GM20431 (cell line): ENCODE measurements at regions not wholly inside any gene's neighbourhood (a gene's known extent, or its start where the extent isn't known, plus 50 kb on each side); places are given as distances from the start of the nearest gene placed in this dataset.
"Not testable (repeated sequence)": the region's sequence is repeated elsewhere in the genome, so short reads cannot be mapped to it uniquely, and the experiment has no call there.

ENCODE experiments used
- in situ Hi-C: fragments of 300-500 bp; cut with MseI, MboI; formaldehyde crosslinking; loops from one replicate; pipeline ENCODE4 v1.15.0; 2020; ENCODE audit warnings: low sequenced_read_pairs; ENCODE audit not compliant: unreplicated experiment

DNA sequence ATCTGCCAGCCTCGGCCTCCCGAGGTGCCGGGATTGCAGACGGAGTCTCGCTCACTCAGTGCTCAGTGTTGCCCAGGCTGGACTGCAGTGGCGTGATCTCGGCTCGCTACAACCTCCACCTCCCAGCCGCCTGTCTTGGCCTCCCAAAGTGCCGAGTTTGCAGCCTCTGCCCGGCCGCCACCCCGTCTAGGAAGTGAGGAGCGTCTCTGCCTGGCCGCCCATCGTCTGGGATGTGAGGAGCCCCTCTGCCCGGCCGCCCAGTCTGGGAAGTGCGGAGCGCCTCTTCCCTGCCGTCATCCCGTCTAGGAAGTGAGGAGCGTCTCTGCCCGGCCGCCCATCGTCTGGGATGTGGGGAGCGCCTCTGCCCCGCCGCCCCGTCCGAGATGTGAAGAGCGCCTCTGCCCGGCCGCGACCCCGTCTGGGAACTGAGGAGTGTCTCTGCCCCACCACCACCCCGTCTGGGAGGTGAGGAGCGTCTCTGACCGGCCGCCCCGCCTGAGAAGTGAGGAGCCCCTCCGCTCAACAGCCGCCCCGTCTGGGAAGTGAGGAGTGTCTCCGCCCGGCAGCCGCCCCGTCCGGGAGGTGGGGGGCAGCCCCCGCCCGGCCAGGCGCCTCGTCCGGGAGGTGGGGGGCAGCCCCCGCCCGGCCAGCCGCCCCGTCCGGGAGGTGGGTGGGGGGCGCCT is 180.4 kb upstream of the ZNF184 start:
- in situ Hi-C loops, result not testable (repeated sequence)

DNA sequence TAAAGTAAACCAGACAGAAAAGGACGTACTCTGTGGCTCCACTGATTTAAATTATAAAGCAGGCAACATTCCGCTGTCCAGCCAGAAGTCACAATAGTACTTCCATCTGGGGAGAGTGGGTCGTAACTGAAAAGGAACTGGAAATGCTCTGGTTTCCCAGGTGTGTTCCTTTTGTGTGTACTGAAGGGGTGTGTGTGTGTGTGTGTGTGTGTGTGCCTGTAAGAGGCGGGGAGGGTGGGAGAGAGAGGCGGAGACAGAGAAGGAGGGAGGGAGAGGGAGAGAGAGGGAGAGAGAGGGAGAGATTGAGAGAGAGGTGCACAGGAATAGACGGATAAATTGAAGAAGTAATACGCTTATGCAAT is 178.4 kb upstream of the ZNF184 start:
- in situ Hi-C loops, result no loop called here

DNA sequence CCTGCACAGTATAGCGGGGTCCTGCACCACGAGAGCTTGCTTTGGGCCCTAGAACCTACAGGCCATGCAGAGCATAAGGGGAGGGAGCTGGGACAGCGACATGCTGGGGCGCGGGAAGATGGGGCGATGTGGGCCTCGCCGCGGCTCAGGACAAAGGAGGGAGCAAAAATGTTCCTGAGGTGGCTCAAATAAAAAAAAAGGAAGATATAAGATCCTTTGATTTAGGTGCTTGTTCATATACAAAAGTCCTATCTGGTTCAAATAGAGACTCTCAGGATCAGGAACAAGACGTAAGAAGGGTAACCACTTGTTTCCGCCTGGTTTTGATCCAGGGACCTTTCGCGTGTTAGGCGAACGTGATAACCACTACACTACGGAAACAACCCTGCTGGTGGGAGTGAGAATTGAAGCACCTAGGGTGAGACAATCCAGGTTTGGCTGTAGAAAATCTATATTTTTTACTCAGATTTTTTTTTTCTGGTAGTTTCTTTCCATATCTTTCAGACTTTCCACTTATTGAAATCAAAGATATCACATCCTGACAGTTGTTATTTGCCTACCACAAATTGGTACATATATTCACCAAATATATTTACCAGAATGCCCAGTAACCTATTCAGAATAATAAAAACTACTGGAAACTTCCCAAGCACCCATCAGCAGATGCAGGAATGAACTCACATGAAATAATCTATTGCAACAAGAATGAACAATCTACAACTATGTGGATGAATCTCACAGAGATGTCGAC is 177.9 kb upstream of the ZNF184 start:
- in situ Hi-C loops, result no loop called here

DNA sequence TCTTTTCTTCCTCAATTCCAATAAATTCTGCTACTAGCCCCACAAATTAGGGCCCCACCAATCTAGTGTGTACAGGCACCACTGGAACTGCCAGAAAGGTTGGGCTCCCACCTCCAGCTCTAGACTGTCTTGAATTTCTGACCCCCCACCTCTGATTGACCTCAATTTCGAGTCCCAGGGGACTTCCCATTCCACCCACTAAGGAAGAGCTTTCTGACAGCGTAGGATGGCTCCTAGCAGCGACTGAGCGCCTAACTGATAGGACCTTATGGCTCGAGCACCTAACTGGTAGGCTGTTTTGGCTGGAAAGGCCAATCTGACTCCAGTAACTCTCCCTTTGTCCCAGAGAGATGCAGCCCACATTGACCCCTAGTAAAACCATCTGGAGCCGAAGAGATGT is 171.6 kb upstream of the ZNF184 start:
- in situ Hi-C loops, result no loop called here

DNA sequence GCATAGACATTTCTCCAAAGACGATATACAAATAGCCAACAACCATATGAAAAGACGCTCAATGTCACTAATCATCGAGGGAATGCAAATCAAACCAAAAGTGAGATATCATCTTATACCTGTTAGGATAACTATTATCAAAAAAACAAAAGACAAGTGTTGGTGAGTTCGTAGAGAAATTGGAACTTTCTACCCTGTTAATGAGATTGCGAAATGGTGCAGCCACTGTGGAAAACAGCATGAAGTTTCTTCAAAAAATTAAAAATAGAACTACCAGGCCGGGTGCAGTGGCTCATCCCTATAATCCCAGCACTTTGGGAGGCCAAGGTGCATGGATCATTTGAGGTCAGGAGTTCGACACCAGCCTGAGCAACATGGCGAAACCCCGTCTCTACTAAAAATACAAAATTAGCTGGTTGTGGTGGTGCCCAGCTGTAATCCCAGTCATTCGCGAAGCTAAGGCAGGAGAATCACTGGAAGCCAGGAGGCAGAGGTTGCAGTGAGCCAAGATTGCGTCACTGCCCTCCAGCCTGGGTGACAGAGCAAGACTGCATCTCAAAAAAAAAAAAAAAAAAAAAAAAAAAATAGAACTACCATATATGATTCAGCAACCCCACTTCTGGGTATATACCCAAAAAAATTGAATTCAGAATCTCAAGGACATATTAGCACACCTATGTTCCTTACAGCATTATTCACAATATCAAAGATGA is 170.0 kb upstream of the ZNF184 start:
- in situ Hi-C loops, result no loop called here

DNA sequence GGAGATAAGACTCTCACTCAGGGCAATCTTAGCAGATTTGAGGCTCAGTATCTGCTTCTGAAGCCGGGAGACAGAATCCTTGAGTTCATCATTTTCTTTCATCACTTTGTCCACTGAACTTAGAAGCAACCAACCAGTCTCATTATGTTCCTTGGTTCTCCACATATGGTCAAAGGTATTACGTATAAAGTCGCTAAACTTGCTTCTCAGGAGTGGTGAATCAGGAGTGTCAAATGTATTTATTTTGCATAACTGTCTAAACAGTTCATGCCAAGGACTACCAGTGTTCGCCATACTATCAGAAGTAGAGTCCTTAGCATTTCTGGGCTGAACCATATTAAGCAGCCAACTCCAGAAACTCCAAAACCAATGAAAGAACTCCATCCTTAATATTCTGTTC is 163.0 kb upstream of the ZNF184 start:
- in situ Hi-C loops, result not testable (repeated sequence)

DNA sequence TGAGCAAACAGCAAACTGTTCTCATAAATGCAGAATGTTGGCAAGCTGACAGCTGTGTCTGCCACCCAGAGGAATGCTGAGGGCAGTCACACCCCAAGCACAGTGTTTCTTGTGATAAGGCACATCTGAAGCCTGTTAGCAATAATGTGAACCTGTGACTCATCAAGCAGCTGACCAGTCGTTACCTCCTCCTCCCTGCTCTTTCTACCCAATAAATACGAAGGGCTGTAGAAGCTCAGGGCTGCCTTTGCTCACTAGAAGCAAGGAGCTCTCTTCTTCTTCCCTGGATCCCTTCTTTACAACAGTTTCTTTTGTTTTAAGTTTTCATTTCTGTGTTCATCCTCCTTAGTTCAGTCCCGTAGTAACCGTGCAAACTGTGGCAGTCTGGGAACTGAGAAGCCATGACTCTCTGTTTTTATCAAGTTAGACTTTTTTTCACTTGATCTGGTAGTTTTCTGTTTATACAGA is 160.3 kb upstream of the ZNF184 start:
- in situ Hi-C loops, result not testable (repeated sequence)

DNA sequence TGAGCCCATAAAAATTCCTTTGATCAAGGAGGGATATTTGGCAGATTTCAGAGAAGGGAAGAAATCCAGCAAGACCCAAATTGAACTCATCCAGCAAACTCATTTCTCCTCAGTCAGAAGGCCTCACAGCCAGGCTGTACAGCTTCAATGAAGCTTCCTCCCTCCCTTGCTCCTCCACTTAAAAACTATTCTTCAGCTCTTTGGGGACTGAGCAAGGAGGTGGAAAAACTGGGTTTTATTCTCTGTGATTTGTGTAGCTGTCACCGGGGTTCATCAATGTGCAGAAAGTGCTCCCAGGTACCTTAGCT is 158.7 kb upstream of the ZNF184 start:
- in situ Hi-C loops, result no loop called here

DNA sequence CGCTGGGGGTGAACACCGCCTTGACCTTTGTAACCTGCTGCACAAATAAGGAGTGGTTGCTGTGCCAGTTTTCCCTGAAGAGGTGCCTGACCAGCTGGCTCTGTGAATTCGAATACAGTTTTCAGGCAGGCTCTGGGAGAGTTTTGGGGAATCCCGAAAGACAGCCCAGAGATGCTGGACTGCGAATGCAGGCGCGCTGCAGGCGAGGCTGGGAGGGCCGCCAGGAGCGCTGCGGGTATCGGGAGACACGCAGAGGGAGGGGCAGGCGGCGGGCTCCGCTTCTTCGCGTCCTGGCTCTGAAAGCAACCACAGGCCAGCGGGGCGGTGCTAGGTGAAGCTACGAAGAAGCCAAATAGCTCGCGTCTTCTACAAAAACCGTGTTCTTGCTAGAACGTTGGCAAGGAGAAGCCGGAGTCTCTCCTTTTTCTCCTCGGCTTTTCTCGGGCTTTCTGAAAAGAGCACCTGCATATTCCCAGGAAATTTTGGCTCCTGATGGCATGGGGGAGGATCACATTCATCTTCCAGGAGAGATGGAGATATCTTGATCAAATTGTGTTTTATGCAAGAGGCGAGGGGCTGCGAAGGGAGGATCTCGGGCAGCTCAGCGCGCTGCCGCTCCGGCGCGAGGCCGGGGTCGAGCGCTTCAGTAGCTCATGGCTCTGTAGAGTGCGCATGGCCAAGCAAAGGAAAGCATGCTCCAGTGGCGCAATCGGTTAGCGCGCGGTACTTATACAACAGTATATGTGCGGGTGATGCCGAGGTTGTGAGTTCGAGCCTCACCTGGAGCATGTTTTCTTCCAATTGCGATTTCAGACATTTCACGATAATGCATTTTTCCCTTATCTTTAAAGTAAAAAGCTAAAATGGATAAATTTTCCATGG is 158.1 kb upstream of the ZNF184 start:
- in situ Hi-C loops, result no loop called here

DNA sequence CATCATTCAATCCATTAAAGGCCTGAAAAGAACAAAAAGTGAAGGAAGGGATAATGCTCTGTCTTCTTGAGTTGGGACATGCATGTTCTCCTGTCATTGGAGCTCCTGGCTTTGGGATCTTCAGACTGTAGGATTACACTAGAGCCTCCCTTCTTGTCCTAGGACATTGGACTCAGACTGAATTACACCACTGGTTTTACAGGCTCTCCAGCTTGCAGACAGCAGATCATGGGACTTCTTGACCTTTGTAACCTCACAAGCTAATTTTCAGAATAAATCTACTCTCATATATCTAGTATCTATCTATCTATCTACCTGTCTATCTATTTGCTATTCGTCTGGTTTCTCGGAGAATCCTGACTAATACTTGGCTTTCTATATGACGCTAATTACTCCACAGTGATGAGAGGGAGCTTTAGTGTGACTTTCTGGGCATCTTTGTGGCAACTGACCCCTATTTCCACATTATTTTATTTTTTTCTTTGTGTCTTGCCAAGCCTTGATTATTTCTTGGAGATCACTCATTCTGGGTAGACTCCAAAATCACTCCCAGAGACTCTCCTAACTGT is 151.9 kb upstream of the ZNF184 start:
- in situ Hi-C loops, result no loop called here

DNA sequence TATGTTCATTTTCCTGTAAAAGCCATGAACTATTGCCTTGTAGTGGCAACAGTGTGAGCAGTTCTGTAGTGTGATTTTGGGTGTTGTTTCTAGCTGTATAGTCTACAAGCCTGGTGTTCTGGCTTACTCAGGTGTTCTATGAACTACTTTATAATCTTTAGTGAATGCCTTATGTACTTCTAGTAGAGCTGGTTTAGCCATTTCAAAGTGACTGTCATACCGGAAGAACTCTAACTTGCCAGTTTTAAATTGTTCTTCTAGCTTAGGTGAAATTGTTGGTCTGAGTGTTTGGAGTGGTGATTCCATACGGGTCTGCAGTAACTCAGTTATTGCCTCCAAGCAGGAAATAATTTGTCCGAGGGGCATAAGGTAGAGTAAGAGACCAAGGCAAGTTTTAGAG is 150.2 kb upstream of the ZNF184 start:
- in situ Hi-C loops, result no loop called here

DNA sequence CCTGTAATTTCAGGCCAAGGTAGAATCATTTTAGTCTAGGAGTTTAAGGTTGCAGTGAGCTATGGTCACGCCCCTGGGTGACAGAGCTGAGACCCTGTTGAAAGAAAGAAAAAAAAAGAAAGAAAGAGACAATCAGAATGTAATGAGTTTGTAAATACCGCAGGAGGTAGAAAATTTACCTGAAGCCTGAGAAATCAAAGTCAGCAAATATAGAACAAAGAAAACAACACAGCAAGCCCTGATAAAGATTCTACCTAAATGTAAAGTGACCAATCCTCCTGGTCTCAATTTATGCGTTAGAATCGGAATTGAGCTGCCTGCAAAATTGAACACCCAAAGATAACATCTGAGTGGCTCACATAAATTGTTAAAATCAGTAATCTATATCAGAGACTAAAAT is 146.5 kb upstream of the ZNF184 start:
- in situ Hi-C loops, result no loop called here

DNA sequence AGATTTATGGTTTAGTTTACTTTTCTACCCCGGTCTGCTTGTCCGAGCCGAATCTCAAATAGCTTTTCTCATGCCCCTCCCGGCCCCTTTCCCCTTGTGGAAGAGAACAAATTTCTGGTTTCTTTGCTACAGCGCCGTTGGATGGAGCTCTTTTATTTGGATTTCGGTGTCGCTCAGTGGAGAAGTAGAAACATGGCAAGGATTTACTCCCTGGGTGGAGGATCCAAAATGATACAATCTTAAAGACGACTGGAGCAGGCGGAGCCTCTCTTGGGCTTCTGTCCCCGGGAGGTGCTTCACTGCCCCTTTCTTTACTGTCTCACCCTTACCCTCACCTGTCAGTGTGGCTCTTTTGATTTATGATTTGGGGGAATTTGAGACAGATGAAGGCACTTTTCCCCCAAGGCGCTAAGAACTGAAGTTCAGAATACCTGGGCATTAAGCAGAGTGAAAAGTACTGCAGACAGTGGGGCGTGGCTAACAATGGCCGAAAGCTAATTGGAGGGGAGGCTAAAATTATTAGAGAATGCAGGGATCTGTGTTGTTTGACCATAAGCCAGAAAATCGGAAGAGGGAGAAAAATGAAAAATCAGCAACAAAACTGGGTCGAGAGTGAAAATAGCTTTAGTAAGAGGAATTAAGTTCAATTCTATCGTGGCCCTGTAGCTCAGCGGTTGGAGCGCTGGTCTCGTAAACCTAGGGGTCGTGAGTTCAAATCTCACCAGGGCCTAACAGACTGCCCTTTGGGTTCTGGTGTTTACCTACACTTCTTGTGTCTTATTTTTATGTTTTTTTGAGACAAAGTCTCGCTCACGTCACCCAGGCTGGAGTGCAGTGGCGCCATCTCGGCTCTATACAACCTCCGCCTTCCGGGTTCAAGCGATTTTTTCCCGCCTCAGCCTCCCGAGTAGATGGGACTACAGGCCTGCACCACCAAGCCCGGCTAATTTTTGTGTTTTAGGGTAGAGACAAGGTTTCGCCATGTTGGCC is 145.1 kb upstream of the ZNF184 start:
- in situ Hi-C loops, result no loop called here

DNA sequence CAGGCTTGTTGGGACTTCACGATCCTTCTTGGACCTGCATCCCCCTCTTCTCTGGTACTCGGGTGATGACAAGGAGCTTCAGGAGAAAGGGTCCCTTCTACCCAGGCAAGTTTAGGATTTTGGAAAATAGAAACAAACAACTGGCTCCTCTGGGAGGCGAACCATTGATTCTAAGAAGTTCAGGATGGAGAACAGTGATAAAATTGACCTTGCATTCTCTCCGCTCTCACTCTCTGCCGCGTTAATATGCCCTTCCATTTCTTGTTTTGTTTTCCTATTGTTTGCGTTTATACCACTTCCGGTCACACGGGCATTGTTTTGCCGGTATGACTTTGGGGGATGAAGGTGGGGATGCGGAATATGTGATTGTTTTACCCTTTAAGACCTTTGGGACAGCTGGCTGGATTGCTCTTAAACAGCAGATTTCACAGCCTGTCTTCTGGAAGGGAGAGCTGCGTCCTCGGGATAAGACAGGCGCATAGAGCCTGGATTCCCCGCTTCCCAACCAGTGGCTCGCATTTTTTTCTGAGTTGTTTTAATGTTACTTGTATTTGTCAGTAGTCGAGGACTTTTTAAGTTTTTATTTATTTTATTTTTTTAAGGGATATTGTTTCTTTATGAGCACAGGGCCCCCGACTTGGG is 144.3 kb upstream of the ZNF184 start:
- in situ Hi-C loops, result no loop called here

DNA sequence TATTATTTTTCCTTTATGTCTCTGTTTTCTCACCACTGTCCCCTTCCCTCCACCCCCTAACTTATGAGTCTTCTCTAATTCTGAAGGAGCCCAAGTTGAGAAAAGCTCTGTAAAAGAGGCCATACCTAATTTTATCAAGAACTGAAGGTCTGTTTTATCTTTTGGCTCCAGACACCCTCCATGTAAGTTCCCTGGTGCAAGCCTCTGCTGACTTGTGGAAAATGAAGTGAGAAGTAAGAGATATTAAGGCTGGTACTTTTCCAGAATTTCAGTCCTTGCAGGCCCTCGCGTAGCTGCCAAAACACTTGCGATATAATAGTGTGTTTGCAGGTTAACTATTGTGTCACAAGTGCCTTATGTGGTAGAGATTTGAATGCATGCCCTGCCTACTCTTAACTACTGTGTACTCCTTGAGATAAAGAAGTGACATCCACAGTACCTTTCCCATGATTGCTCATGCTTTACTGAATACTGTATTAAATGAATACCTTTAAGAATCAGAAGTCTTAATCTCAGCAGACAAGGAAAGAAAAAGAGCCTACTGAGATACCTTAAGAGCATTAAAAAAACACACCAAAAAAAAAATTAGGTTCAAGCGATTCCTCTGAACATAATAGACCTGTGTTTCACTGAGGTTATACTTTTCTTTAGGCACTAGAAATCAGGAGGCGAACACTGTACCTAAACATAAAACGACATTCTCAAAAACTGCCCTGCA is 143.6 kb upstream of the ZNF184 start:
- in situ Hi-C loops, result no loop called here

DNA sequence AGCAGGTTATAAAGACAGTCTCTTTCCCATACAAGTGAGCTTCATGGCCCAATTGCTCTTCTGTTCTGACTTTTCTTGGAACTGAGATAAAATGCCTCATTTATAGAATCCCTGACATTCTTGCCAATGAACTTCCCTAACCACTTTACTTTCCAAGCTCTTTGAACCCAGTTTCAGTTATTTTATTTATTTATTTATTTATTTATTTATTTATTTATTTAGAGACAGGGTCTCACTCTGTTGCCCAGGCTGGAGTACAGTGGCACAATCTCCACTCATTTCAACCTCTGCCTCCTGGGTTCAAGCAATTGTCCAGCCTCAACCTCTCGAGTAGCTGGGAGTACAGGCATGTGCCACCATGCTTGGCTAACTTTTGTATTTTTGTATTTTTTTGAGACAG is 138.5 kb upstream of the ZNF184 start:
- in situ Hi-C loops, result no loop called here

DNA sequence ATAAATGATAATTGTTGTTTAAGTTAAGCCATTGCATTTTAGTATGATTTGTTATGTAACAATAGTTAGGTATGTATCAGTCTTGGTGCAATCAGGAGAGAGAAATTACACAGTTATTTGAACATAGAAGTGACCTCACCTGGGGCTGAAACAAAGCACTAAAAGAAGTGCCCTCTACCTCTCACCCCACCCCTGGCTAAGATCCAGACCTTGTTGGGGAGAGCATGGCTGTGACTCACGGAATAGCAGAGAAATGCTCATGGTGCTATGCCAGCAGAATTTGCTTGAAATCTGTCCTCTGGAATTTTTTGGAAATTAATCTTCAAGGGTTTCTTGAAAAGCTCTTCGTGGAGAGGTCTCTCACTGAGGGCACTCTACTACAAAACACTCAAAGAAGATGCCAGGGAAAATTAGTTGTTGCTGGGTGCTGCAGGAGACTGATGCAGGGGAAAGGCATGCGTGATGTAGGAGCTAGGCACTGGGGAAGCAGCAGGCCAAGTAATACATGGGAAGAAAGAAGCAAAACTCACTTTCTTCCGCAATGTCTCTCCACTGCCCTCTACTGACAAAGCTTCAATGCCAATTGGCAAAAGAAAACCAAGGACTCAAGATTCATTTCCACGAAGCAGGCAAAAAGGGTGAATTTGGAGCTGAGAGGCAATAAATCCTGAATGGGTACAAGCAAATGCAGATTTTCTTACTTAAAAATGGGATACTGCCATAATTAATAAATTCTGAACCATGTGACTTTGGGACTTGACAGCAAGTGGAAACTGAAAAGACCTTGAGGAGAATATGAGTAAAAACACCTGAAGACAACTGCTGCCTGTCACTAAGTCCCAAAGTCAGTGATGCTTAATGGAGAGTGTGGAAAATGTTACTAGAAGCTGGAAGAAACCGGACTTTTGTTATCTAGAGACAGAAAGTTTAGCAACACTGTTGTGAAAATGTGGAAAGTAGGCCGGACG is 136.3 kb upstream of the ZNF184 start:
- in situ Hi-C loops, result no loop called here
